GM19395 (cell line): ENCODE measurements at regions not wholly inside any gene's neighbourhood (a gene's known extent, or its start where the extent isn't known, plus 50 kb on each side); places are given as distances from the start of the nearest gene placed in this dataset.
"Not testable (repeated sequence)": the region's sequence is repeated elsewhere in the genome, so short reads cannot be mapped to it uniquely, and the experiment has no call there.

Experiments
- ATAC-seq: cut with Tn5 transposase; IDR thresholded peaks from one replicate; pipeline ENCODE4 v1.9.1; 2021; ENCODE audit warnings: mild to moderate bottlenecking, moderate library complexity; ENCODE audit not compliant: unreplicated experiment

DNA sequence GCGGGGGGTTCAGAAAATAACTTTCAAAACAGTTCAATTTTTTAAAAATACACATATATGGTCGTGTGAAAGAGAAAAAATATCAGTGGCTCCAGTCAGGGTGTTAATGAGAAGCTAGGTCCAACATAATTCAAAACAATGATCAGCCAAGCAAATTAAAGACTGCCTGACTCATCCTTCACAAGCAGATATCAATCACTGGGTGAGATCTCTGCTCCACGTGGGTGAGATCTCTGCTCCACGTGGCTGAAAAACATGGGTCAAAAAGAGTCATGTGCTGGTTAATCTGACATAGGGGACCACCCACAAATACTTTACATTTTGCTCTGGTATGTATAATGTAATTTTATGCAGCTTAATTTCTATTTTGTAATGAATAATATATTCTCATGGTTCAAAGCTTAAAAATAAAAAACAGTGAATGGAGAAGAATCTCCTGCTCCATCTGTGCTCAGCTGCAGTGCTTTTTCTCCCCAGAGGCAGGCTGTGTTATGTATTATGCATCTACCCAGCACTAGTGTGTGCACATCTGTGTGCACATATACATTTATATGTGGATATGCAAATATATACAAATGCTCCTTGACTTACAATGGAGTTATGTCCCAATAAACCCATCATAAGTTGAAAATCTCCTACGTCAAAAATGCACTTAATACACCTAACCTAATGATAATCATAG, 93.1 kb upstream of the S1PR3 start:
- no peak for ATAC-seq

DNA sequence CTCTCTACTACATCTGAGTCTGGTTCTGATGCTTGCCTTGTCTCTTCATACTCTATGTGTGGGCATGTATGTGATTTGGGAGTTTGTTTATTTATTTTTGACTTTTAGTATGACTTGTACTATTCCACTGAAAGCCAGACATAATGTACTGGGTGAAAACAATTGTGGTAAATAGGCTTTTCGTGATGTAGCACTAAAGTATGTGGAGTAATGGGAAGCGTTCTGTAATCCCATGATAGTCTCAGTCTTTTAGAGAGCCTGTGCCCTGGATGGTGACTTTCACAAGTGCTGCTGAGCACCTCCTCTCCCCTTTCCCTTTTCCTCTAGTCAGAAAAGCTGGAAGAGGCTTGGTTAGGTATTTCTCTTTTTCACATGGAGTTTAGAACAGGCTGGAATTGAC, 85.8 kb upstream of the S1PR3 start:
- no peak for ATAC-seq

DNA sequence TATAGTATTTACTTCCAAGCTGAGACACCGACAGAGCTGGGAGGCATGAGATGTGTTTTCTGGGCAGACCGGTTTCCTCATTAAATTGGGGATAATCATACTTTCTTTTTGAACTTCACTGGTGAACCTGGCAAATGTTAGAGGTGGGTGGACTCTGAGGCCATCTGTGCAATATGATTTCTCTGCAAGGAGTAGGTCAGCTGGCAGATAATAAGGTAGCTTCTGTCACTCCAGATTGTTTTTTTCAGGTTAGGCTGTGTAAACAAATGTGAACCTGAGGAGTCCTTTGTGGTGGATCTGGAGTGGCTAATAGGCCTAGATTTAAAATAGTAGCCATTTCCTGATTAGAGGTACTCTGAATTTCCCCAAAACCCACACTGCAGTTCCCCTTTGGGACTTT, 75.4 kb upstream of the S1PR3 start:
- no peak for ATAC-seq

DNA sequence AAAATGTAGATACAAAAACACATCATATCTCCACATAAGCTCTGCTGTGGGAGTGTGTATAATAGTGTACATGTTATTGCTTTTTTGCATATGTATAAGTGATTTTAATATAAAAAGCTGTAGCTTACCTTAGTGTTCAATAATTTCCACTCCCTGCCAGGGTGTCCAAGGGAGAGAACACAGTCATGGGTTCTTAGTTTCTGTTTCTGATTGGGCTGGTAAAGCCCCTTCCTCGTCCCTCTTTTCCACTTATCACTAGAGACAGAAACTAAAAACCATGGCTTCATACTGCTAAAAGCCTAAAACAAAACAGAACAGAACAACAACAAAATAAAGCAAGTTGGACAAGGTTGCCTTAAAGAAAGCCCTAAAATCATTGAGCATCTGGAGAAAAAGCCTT, 74.4 kb upstream of the S1PR3 start:
- no peak for ATAC-seq

DNA sequence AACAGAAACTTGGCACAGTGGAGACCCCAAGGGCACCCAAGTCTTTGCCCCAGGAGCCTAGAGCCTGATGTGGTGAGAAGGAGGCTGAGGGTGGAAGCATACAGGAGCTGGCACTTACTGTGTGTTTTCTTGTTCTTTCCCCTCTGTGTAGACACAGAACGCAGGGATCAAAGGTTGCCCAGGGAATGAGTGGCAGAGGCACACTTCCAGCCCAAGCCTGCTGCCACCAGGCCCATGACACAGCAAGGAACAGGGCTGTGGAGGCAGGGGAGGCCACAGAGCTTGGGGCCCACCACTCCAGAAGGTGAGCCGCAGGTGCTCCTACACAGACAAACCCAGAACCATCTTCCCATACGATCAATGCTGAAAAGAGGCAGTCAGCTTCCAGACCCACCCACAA, 73.9 kb upstream of the S1PR3 start:
- no peak for ATAC-seq

DNA sequence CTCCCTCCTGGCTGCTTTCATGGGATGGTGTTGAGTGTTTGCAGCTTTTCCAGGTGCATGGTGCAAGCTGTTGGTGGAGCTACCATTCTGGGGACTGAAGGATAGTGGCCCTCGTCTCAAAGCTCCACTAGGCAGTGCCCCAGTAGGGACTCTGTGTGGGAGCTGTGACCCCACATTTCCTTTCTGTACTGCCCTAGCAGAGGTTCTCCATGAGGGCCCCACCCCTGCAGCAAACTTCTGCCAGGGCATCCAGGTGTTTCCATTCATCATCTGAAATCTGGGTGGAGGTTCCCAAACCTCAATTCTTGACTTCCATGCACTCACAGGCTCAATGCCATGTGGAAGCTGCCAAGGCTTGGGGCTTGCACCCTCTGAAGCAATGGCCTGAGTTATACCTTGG, 72.7 kb upstream of the S1PR3 start:
- ATAC-seq, result not testable (repeated sequence)

DNA sequence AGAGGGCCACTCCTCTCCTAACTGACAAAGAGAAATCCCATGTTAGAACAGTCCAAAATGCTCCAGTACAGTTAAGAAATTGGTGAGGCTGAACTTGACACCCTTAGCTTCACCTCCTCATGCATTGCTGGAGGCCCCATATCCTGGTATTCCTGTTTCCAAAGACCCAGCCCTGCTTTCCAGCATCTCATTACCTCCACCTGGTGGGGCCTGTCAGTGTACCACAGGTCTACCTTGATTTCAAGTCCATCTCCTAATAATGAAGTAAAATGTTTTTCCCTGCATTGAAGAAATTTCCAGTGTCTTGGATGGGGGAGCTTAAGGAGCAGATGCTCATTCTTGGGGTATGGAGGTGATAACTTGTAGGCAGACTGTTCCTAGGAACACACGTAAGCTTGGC, 70.6 kb upstream of the S1PR3 start:
- no peak for ATAC-seq

DNA sequence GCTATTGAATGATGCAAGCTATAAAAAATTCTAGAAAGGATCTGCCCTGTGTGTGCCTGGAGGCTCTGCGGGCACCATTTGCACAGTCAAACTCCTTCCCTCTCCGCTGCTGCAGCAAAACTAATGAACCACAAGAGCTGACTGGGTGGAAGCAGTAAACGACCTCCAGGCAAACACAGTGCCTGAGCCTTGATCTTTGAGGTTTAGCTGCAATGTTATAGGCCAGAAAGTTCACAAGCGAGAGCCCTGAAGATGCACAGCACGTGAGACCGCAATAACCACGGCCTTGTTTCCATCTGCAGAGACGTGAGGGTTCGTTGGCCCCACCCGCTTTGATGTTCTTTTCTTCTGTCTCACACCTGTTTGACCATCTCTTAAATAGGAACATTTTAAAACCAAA, 69.2 kb upstream of the S1PR3 start:
- ATAC-seq, result peak; percentile 77

DNA sequence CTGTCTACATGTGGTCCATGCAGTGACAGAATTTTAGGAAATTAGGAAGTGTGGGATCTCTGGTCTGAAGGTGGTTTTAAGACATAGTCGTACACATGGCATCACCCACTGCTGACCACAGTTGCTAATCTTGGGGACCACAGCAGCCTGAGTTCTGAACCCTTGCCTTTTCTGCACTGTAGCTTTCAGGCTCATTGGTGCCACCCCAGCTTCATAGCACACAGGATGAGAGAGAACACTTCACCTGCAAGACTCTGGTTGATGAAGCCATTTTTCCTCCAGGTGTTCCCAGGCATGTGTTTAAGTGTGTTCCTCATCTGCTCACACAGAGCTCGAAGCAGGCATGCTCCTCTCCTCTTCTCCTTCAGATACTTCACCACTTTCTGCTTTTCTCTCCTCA, 68.2 kb upstream of the S1PR3 start:
- no peak for ATAC-seq

DNA sequence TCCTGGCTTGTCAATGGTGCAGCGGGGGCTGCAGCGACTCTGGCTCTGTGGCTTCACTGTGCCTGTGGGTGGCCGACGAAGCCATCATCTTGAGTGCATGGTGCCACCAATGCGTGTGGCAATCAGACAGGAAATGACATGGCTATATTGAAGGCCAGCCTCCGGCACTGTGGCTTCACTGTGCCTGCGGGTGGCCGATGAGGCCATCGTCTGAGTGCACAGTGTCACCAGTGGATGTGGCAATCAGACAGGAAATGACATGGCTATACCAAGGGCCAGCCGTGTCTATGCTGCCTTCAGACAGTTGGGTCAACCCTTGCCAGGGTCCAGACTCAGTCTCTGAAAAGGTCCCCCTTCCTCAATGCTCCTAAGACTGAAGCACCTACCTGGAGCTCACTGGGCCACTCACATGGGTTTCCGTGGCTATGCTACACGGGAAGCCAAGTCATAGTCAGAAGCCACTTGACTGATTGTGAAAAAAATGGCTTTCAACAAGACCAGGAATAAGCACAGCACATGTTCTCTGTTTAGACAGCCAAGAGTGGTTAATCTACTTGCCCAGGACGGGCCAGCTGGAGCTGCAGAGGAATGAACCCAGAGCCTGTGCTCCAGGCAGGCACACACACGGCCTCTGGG, 67.5 kb upstream of the S1PR3 start:
- no peak for ATAC-seq

DNA sequence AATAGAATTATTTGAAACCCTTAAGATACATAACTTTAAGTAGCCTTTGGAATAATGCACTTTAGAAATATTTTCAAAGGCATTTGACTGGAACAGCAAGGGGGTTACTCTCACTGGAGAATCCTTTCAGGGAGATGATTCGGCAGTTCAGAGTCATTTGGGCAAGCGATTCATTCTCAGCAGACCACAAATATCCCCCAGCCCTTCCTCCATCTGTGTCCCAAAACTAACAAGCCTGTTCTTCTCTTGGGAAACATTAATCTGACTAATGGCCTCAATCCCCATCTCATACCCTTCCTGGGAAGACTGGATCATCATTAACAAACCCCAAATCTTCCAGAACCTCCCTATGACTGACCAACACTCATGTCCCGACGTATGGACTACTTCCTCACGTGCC, 65.8 kb upstream of the S1PR3 start:
- ATAC-seq, result no peak

DNA sequence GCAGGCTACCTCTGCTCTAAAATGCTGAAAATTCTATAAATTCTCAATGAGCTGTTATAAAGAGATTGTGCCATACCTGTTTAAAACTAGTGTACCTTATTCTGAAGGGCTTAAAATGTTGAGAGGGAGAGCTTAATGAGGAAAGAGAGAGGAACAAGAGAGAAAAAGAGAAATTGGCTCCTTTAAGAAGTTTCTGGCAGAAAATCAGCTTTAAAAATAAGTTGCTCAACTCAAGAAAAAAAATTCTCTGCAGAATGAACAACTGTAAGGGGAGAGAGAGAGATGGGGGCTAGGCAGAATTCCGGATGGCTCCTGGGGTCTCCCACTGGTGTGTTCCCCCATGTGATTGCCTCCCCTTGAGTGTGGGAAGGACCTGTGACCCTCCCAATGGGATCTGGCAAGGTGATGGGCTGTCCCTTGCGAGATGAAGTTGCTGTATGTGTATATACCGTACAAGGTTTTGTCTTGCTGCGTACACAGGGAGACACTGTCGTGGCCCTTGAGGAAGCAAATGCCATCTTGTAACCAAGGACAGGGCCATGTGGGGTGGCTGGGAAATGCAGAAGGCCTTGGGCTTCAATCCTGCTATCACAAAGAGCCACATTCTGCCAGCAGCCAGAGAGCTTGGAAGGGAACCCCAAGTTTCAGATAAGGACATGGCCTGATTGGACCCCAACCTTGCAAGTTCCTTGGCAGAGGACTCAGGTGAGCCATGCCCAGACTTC, 64.3 kb upstream of the S1PR3 start:
- ATAC-seq, result no peak

DNA sequence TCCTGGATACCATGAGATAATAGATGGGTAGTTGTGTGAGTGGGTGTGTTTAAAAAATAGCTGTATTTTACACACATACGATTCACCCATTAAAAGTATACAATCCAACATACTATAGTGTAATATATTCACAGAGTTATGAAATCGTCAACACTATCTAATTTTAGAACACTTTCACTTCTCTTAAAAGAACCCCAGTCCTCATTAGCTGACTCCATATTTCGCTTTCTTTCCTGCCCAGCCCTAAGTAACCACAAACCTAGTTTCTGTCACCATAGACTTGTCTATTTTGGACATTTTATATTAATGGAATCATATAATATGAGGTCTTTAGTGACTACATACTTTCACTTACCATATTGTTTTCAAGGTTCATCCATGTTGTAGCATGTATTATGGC, 63.8 kb upstream of the S1PR3 start:
- ATAC-seq, result peak; percentile 78

DNA sequence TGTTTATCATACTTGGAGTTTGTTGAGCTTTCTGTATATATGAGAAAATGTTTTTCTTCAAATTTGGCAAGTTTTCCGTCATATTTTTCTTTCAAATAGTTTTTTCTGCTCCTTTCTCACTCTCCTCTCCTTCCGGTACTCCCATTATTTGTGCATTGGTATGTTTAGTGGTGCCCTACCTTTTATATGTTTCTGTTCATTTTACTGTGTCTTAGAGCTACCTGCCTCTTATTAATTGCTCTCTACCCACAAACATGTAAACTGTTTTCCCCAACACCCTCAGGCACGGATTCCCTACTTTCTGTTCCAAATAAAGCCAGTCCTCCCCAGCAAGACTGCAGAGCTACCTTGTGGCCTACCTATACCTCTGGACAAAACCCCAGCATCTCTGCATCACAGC, 60.6 kb upstream of the S1PR3 start:
- ATAC-seq, result no peak

DNA sequence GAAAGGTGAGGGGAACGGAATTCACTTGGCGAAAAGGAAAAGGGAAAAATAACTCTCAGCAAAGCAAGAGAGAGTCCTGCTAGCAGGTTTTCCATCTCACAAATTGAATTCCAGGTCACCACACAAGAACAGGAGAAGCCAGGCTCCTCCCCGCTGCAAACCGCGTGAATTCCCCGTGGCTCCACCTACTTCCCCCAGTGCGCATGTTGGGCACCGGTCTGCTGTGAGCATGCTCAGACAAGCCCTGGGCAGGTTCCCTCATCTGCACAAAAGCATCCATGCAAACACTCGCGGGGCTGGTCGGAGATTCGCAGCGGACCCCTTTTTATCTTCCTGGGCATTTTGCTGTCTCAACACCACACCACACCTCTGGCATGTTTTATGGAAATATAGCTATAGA, 58.5 kb upstream of the S1PR3 start:
- ATAC-seq, result no peak

DNA sequence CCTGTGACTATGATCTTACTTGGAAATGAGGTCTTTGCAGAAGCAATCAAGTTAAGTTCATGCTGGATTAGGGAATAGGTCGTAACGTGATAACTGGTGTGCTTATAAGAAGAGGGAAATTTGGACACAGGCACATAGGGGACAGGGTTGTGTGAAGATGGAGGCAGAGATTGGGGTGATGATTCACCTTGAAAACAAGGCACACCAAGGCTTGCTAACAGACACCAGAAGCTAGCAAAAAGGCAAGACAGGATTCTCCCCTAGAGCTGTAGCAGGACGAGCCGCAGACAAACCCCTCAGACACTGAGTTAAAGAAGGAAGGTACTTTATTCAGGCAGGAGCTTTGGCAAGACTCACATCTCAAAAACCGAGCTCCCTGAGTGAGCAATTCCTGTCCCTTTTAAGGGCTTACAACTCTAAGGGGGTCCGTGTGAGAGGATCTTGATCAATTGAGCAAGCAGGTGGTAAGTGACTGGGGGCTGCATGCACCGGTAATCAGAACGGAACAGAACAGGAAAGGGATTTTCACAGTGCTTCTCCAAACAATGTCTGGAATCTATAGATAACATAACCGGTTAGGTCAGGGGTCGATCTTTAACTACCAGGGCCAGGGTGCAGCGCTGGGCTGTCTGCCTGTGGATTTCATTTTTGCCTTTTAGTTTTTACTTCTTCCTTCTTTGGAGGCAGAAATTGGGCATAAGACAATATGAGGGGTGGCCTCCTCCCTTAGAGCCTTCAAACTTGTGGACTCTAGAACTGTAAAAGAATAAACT, 57.5 kb upstream of the S1PR3 start:
- ATAC-seq, result no peak

DNA sequence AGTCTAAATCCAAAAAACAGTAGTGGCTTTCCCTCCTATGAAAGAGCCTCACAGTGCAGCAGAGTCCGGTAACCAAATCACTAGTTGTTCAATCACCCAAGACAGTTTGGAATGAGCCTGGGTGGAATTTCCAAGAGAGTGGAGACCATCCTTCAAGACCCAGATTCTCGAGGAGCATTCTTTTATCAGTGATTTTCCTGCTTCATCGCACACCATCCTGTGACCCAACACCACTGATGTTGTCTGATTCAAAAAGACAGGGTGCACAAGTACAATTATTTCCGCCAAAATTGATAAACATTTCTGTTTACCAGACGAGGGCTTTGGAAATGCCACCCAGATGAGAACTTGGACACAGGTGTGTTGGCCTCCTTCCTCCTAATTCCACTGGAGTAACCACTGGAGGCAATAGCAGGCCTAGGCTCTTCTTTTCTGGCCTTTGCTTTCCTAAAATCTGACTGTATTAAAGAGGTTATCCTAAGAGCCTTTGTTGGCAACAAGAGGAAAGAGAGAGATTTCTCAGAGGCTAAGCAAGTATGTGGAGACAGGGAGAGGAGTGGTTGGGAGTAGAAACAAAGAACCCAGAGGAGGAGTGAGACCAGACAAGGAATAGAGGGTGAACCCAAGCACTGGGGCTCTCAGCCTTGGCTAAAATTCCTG, 56.3 kb upstream of the S1PR3 start:
- no peak for ATAC-seq

DNA sequence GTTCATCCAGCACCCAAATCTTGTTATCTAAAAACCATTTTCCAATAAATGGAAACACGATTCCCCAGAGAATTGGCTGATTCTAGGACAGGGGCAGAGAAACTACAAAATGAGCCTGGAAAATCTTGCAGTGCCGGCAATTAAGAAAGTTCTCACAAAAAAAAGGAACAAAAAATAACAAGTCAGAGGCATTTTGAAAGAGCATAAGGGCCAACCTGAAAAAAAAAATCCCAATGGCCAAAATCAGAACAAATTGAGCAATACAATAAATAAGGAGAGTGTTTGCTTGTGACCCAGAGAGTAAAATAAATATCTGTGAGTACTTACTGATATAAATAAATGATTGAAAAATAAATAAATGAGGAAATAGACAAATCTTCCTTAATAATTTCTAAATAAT, 55.1 kb upstream of the S1PR3 start:
- no peak for ATAC-seq

DNA sequence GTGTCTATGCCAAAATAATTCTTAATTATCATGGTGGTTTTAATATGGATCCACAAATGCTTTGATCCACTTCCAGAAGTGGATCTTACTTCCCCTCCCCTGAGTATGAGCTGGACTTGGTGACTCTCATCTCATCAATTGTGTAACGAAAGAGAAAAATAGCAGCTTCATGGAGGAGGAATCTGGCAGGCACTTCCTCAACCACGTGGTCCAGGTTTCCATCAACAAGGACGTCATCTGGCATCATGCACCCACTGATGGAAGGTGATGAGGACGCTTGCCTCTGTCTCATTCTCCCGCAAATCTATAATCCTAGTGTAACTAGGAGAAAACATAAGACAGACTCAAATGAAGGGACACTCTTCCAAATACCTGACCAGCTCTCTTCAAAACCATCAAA, 54.6 kb upstream of the S1PR3 start:
- ATAC-seq, result no peak

DNA sequence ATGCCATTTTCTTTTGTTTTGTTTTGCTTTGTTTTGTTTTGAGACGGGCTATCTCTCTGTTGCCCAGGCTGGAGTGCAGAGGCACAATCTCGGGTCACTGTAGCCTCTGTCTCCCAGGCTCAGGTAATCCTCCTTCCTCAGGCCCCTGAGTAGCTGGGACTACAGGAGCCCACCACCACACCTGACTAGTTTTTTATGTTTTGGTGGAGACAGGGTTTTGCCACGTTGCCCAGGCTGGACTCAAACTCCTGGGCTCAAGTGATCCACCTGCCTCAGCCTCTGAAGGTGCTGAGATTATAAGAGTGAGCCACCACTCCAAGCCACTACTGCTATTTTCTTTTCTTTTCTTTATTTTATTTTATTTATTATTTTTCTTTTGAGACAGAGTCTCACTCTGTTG, 54.0 kb upstream of the S1PR3 start:
- ATAC-seq, result no peak

DNA sequence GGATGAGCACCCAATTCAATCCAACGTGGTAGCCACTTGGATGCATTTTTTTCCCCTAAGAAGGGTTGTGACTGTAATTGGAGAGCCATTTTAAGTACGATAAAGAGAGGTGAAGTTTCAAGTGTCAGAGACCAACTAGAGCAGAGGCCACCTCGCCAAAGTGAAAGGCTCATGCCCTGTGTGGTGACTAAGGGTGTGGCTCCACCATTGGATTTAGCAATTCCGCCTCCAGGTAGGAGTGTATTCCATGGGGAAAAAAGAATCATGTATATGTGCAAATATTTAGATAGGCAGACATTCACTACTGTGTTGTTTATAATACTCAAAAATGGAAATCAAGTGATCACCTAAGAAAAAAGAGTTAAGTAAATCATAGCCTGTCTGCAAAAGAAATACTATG, 53.1 kb upstream of the S1PR3 start:
- no peak for ATAC-seq
